NOMO-1 treated with DMSO at 0.1 percent for 48 hours (cell line): ENCODE measurements at regions not wholly inside any gene's neighbourhood (a gene's known extent, or its start where the extent isn't known, plus 50 kb on each side); places are given as distances from the start of the nearest gene placed in this dataset.
"Not testable (repeated sequence)": the region's sequence is repeated elsewhere in the genome, so short reads cannot be mapped to it uniquely, and the experiment has no call there.

Experiments
- DNase-seq: peaks from one replicate; lab custom pipeline; 2025; ENCODE audit not compliant: unreplicated experiment; lab: John Stamatoyannopoulos, UW

DNA sequence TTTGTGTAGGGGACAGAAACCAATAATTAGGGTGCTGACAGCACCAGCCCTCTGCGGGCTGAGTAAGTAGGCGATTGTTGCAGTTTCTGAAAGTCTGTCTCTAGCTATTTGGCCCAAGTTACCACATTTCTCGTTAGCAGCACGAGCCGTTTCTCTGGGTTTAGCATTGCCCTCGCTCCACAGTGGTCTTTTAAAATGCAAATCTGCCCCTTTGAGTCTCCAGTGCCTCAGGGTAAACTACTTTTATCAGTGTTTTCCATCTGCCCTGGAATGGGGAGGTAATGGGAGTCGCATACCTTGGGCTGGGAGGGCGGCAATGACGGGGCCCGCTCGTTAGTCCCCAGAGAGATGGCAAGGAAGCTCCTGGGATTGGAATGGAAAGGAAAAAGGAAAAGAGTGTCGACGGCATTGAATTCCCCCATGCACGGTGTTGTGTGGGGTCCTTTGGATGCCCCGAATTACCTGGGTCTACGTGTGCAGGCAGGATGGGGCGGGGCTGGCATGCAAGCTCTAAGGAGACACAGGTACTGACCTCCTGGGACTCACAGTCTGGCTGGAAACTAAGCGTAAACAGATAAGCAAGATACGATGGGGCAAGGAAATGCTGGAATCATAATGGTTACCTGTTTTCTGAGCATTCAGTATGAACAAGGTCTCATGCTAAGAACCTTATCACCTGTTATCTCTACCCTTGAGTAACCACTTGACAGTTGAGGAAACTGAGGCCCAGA, 131.8 kb upstream of the MAP1LC3B2 start:
- no peak for DNase-seq

- DNase-seq = no peak
Measured at GRCh38 chr12:116429826-116430360, 129.3 kb upstream of the MAP1LC3B2 start.

DNA sequence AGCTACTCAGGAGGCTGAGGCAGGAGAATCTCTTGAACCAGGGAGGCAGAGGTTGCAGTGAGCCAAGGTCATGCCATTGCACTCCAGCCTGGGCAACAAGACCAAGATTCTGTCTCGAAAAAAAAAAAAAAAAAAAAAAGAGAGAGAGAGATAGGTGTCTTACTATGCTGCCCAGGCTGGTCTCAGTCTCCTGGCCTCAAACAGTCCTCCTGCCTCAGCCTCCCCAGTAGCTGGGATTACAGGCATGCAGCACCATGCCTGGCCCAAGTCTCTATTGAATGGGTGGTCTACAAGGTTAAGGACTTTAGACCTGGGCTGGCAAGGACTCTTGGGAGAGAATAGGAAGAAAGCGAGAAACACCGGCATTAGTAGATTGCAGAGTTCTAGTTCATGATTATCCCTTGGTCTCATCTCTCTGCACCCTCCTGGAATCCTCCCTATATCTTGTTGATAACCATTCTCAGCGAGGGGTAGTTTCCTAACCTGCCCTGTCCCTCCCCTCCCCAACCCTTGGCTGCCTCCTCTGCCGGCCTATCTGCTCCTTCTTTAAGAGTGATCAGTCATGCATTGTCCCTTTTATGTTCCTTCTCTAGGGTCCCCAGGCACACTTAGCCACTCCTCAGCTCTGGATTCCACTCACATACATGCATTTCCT, 128.1 kb upstream of the MAP1LC3B2 start:
- no peak for DNase-seq

DNA sequence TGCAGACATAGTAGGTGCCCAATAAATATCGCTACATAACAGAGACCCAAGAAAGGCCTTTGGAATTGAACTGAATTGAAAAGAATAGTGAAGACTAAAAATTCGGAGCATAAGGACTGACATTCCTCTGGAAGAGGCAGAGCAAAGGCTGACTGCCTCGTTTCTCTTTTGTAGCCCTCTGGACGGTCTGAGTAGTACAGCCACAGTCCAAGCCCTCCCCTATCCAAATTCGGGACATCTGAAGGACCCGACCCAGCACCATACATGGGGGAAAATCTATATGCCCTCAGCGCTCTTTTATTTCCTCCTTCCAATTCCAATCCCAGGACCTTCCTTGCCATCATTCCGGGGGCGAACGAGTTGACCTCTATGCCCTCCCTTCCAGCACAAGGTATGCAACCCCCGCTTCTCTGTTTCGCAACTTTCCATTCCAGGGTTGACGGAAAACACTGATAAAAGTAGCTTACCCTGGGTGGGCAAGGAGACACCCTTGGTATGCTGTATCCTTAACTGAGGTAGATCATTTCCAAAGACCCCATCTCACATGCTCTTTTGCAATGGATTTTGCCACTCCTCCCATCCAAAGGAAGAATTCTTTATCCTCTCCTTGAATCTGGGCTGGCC, 127.4 kb upstream of the MAP1LC3B2 start:
- no peak for DNase-seq

GRCh38 chr12:116432314-116432750, 126.8 kb upstream of the MAP1LC3B2 start:
- no peak for DNase-seq

DNA sequence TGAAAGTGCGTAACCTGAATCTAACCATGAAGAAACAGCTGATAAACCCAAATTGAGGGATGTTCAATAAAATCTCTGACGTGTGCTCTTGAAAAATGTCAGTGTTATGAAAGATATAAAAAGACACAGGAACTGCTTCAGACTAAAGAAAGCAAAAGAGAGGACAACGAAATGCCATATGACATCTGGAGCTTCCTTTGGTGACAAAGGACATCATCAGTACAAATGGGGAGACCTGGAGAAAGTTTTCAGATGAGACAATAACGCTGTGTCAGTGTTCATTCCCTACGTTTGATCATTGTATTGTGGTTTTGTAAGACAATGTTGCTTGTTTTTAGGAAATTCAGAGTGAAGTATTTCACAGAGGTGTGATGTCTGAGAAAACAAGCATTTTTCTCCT, 125.9 kb upstream of the MAP1LC3B2 start:
- no peak for DNase-seq

DNA sequence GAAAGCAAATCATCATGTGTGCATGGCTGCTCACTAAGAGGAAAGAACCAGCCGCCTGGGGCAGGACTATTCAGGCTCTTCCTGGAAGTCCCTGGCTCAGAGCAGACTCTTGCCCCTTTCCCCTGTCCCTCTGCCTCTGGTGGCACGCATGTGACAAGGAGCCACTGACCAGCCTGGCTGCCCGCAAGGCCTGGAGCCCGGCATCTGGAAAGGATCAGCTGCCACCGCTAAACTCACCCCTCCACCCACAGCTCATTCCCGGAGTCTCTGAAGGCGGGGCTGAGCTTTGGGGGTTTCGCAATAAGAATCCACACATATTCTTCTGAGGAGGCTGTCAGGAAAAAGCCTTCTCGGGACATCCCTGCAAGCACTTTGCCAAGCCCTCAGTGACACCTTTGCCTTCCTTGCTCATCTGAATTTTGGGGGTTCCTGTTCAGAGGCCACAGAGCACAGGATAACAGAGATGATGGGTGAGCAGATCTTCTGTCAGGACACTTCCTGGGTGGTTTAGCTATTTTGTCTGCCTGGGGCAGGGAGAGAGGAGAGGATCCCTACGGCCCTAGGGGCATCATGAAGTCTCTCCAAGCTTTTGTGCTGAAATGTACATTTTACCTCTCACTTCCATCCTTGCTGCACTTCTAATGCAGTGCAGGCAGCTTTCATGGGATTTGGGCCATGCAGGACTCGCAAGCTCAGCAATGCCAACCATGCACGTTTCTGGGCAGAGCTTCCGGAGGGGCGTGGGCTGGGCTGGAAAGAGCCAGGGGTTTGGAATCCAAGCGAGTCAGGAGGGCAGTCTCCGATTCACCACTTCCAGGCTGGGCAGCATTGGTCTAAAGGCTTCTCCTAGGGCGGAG, 124.8 kb upstream of the MAP1LC3B2 start:
- no peak for DNase-seq

DNA sequence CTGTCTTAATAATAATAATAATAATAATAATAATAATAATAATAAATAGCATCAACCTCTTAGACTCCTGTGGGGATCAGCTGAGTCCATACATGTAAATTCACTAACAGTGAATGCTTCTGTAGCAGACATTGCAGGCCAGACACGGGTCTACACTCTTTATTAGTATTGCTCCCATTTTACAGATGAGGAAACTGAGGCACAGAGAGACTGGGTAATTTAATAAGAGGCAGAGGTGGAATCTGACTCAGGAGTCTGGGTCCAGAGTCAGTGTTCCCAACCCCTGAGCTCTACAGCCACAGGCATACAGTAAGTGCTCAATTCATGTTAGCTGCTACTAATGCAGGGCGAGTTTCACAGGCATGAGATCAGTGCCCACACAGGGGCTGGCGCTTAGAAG, 123.2 kb upstream of the MAP1LC3B2 start:
- DNase-seq = no peak

- DNase-seq = no peak
Measured at GRCh38 chr12:116436561-116437249, 122.5 kb upstream of the MAP1LC3B2 start.

- no peak for DNase-seq
Measured at GRCh38 chr12:116441292-116441691, 117.9 kb upstream of the MAP1LC3B2 start.

GRCh38 chr12:116442304-116442703, 116.9 kb upstream of the MAP1LC3B2 start:
- no peak for DNase-seq

GRCh38 chr12:116442946-116443345, 116.2 kb upstream of the MAP1LC3B2 start:
- no peak for DNase-seq

GRCh38 chr12:116443821-116444589, 115.2 kb upstream of the MAP1LC3B2 start:
- no peak for DNase-seq

- no peak for DNase-seq
Measured at GRCh38 chr12:116444590-116444943, 114.6 kb upstream of the MAP1LC3B2 start.

GRCh38 chr12:116448165-116448739, 110.9 kb upstream of the MAP1LC3B2 start:
- DNase-seq = no peak

- no peak for DNase-seq
Measured at GRCh38 chr12:116450406-116450910, 108.7 kb upstream of the MAP1LC3B2 start.

GRCh38 chr12:116452975-116453374, 106.2 kb upstream of the MAP1LC3B2 start:
- DNase-seq = not testable (repeated sequence)

GRCh38 chr12:116453631-116454030, 105.5 kb upstream of the MAP1LC3B2 start:
- no peak for DNase-seq

GRCh38 chr12:116454076-116454475, 105.1 kb upstream of the MAP1LC3B2 start:
- DNase-seq = no peak
